ENCODE measurements at regions not wholly inside any gene's neighbourhood (a gene's known extent, or its start where the extent isn't known, plus 50 kb on each side); places are given as distances from the start of the nearest gene placed in this dataset.

DNA sequence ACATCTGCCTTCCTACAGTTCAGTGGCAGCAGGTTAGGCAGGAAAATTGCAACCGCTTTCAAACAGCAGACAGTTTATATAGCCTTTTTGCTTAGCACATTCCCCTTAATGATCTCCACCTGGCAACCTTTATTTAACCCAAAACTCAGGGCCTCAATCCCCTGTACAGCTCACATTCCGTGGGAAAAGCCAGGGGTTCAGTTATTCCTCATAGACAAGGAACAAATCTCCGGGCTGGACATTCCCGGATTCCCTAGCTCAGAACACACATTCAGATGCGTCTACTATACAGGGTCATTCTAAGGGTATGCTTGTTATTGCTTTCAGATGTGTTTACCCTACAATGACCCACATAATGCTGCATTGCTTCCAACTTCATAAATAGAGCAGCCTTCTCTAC is 73.8 kb upstream of the DCN start:
- TF ChIP-seq YY1 (IDR thresholded peaks at IDR 0.05; ENCODE audit: insufficient read depth, insufficient read length) (no peak), SUZ12 (IDR thresholded peaks at IDR 0.05; ENCODE audit: extremely low read depth, insufficient read depth, insufficient read length) (no peak)
